SU-DHL-6 (cell line): ENCODE measurements at regions not wholly inside any gene's neighbourhood (a gene's known extent, or its start where the extent isn't known, plus 50 kb on each side); places are given as distances from the start of the nearest gene placed in this dataset.

Source experiments
- CTCF ChIP-seq: fragments of 200-600 bp; sonication (generic); IDR thresholded peaks from one replicate; pipeline ENCODE4 v1.5.1; 2017; ENCODE audit warnings: antibody characterized with exemption, mild to moderate bottlenecking, low read length, moderate library complexity; ENCODE audit not compliant: insufficient read depth, poor library complexity, severe bottlenecking
- EZH2phosphoT487 ChIP-seq: fragments of 200-600 bp; sonication (generic), shearing (Covaris generic); conservative IDR thresholded peaks from 2 replicates; pipeline ENCODE4 v1.6.1; 2018; ENCODE audit warnings: mild to moderate bottlenecking, antibody characterized with exemption, low read length, moderate library complexity, mixed read lengths

GRCh38 chr12:20148241-20148640, 220.1 kb upstream of the PDE3A start:
- no peak for TF ChIP-seq CTCF
- no peak for TF ChIP-seq EZH2phosphoT487
